22Rv1 (cell line): ENCODE measurements at regions not wholly inside any gene's neighbourhood (a gene's known extent, or its start where the extent isn't known, plus 50 kb on each side); places are given as distances from the start of the nearest gene placed in this dataset.

ENCODE experiments used
- CTCF ChIP-seq: fragments of 450-650 bp; IDR thresholded peaks from 2 replicates; pipeline ENCODE4 v1.5.1; 2017; ENCODE audit warnings: mild to moderate bottlenecking
- ZFX ChIP-seq: fragments of 450-650 bp; IDR thresholded peaks from 2 replicates; pipeline ENCODE4 v1.6.1; 2017; ENCODE audit warnings: antibody characterized with exemption, borderline replicate concordance

- no peak for TF ChIP-seq CTCF
- TF ChIP-seq ZFX = no peak
These were observed 276.5 kb downstream of the QKI start for GRCh38 chr6:163691049-163691448.
